ENCODE measurements at regions not wholly inside any gene's neighbourhood (a gene's known extent, or its start where the extent isn't known, plus 50 kb on each side); places are given as distances from the start of the nearest gene placed in this dataset.

DNA sequence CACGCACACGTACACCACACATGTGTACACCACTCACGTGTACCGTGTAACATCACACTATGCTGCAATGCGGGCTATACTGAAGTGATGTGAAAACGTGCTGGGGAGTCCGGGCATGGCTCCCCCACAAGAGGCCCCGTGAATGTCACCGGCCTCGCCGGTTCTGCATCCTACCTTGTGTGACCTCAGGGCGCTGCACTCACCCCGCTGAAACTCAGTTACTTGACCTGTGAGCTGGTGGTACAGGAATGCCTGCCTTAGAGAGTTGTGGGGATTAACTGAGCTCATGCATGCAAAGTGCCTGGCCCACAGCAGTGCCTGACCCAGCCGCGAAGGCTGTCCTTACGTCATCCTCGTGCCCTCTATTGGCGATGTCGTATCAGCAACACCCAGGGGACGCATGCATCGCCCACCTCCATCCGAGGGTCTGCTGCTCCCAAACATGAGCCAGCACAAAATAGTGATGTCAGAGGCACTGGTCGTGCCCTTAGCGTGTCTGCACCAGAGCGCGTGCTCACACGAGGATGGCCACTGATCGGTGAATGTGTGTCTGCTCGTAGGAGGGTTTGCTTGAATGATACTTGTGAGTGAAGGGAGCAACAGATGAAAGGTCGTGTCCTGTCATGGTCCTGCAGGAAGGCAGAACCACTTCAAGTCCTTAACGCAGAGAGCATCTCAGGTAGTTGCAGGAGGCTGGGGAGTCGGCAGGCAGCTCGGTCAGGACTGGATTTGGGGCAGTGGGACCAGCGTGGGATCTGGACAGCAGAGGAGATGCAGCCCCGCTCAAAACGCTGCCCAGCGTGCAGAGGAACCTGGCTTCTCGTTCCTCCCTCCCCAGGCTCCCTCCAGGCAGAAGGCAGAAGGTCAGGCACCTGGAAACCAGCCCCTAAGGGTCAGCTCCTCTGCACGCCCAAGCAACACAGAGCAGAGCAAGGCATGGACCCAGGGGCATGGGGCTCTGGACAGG is 126.2 kb upstream of the SPACA7 start:
- intact Hi-C loops (cut with micrococcal nuclease): no loop called here
- no peak for DNase-seq

DNA sequence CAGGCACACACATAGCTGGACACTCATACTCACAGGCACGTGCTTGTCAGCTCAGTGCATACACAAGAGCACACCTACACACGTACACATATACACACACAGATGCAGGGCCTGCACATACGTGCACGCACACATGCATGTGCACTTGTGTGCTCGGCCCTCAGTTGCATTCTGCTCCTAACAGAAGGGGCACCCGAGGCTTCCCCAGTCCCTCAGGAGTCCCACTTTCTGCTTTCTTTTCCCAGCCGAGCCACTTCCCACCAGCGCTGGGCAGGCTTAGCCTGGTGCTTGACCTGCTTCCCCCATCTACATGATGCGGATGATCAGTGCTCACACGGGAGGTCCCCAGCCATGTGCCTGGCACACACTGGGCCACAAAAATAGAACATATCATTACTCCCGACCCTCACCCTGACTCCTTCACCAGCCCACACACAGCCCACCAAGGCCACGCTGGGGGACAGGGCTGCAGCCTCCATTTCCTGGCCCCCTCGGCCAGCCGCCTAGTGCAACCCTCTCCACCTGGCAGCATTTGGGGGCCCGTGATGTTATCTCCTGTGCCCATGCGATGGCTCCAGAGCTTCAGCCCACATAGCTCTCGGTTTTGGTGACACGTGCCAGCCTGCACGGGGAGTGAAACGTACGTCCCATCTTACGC is 125.2 kb upstream of the SPACA7 start:
- intact Hi-C loops (cut with micrococcal nuclease): no loop called here
- H3K27me3 Mint-ChIP-seq: peaks cover 5 to 6% of the 10 kb centered on the region in 2 donors
- Histone ChIP-seq H3K36me3 (ENCODE audit: insufficient read depth, low read length) (no peaks in the 10 kb centered on the region), H3K4me1 (ENCODE audit: insufficient read depth, low read length) (no peaks in the 10 kb centered on the region), H3K4me3 (ENCODE audit: low read length in 2 of 2) (no peak overlapping the region), H3K27ac (ENCODE audit: low read depth, low read length) (no peak overlapping the region), H3K27me3 (ENCODE audit: insufficient read depth, low read length) (no peaks in the 10 kb centered on the region), H3K9me3 (ENCODE audit: control insufficient read depth in 1 of 2, low read length in 2 of 2) (no peaks in the 10 kb centered on the region)
- no peaks in the 10 kb centered on the region for H3K36me3 Mint-ChIP-seq
- POLR2A ChIA-PET (ENCODE audit: partially characterized antibody): no interaction called here
- no peak overlapping the region for H3K27ac Mint-ChIP-seq
- H3K9me3 Mint-ChIP-seq: peaks cover 0 to 2% (median 0%) of the 10 kb centered on the region in 8 donors
- no peak overlapping the region for H3K4me3 Mint-ChIP-seq
- DNase-seq: no peak
- H3K4me1 Mint-ChIP-seq: no peaks in the 10 kb centered on the region
- CTCF ChIA-PET (ENCODE audit: partially characterized antibody): no interaction called here

More for the DNA sequence above, 126.2 kb upstream of the SPACA7 start:
- Mint-ChIP-seq H3K9me3 (peaks cover 0 to 2% (median 0%) of the 10 kb centered on the region in 8 donors), H3K4me3 (no peak overlapping the region), H3K36me3 (no peaks in the 10 kb centered on the region), H3K27ac (no peak overlapping the region), H3K4me1 (no peaks in the 10 kb centered on the region), H3K27me3 (peaks cover 3 to 6% of the 10 kb centered on the region in 2 donors)
- Histone ChIP-seq H3K9me3 (ENCODE audit: control insufficient read depth in 1 of 2, low read length in 2 of 2) (no peaks in the 10 kb centered on the region), H3K36me3 (ENCODE audit: insufficient read depth, low read length) (no peaks in the 10 kb centered on the region), H3K4me1 (ENCODE audit: insufficient read depth, low read length) (no peaks in the 10 kb centered on the region), H3K27ac (ENCODE audit: low read depth, low read length) (no peak overlapping the region), H3K27me3 (ENCODE audit: insufficient read depth, low read length) (no peaks in the 10 kb centered on the region), H3K4me3 (ENCODE audit: low read length in 2 of 2) (no peak overlapping the region)
- CTCF ChIA-PET (ENCODE audit: partially characterized antibody): no interaction called here
- POLR2A ChIA-PET (ENCODE audit: partially characterized antibody): no interaction called here

DNA sequence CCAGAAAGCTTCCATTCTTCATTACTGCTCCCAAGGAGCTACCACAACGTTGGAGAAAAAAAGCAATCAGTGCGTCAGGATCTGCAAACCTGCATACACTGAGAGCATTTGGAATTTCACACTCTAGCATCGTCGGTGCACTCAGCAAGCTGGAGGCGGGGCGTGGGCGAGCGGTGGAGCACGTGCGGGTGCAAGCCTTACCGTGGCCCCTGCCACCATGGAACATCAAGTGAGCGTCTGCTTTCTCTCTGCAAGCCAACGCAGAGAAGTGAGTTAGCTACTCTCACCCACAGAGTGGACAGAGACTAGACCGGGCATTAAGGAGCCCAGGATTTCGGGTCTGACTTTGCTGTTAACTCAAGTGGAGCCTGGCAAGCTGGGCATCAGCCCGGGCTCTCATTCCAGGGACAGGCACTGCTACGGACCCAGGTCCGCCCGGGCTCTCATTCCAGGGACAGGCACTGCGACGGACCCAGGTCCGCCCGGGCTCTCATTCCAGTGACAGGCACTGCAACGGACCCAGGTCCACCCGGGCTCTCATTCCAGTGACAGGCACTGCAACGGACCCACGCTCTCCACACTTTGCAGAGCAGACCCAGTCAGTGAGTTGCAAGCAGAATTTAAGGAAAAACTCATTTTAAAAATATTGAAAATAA is 124.1 kb upstream of the SPACA7 start:
- DNase-seq: no peak
- H3K4me1 ChIP-seq (ENCODE audit: insufficient read depth, low read length): no peaks in the 10 kb centered on the region
- Mint-ChIP-seq H3K27me3 (peaks cover 5 to 6% of the 10 kb centered on the region in 2 donors), H3K27ac (no peak overlapping the region), H3K4me3 (no peak overlapping the region), H3K36me3 (no peaks in the 10 kb centered on the region), H3K4me1 (no peaks in the 10 kb centered on the region), H3K9me3 (peaks cover 0 to 4% (median 0%) of the 10 kb centered on the region in 8 donors)
- no peaks in the 10 kb centered on the region for H3K36me3 ChIP-seq (ENCODE audit: insufficient read depth, low read length)
- H3K9me3 ChIP-seq (ENCODE audit: control insufficient read depth in 1 of 2, low read length in 2 of 2): no peaks in the 10 kb centered on the region
- no peak overlapping the region for H3K27ac ChIP-seq (ENCODE audit: low read depth, low read length)
- no peaks in the 10 kb centered on the region for H3K27me3 ChIP-seq (ENCODE audit: insufficient read depth, low read length)
- no peak overlapping the region for H3K4me3 ChIP-seq (ENCODE audit: low read length in 2 of 2)
- ChIA-PET CTCF (ENCODE audit: partially characterized antibody) (no interaction called here), POLR2A (ENCODE audit: partially characterized antibody) (no interaction called here)
- intact Hi-C loops (cut with micrococcal nuclease): no loop called here

DNA sequence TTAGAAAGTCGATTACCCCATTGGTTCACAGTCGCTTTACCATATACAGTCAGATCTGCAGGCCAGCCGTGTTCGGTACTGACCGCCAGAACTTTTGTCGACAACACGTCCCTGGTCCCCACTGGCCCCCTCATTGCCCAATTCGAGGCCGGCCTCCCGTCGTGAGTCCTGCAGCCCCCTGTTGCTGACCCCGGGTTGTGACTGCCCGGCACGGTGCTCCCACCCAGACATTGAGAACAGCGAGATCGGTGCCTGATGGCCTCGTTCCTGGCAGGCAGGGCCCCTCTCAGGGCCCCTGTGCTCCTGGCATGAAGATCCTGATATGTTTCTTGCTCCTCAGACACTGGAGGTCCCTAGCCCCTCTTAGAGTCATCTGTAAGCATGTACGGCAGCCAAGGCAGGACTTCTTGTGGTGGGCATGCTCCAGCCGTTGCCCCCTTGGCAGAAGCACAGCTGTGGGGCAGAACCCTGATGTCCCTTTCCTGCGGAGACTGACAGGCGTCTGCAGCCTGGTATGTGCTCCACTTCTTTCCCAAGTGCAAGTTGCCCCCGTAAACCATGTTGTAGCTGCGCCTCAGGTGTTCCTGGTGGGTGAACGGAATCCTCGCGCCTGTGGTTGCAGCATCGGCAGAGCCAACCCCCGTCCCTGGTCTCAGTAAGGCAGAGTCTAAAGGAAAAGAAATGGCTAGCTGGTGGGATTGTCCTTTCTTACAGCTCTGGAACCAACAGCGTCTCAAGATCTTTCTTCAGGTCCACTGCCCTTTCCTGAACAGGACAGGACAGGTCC is 123.2 kb upstream of the SPACA7 start:
- no peaks in the 10 kb centered on the region for H3K27me3 ChIP-seq (ENCODE audit: insufficient read depth, low read length)
- H3K36me3 ChIP-seq (ENCODE audit: insufficient read depth, low read length): no peaks in the 10 kb centered on the region
- H3K4me3 ChIP-seq (ENCODE audit: low read length in 2 of 2): no peak overlapping the region
- no peaks in the 10 kb centered on the region for H3K4me1 ChIP-seq (ENCODE audit: insufficient read depth, low read length)
- H3K4me3 Mint-ChIP-seq: no peak overlapping the region
- POLR2A ChIA-PET (ENCODE audit: partially characterized antibody): no interaction called here
- H3K36me3 Mint-ChIP-seq: no peaks in the 10 kb centered on the region
- H3K27ac Mint-ChIP-seq: no peak overlapping the region
- H3K4me1 Mint-ChIP-seq: no peaks in the 10 kb centered on the region
- CTCF ChIA-PET (ENCODE audit: partially characterized antibody): no interaction called here
- H3K9me3 ChIP-seq (ENCODE audit: control insufficient read depth in 1 of 2, low read length in 2 of 2): no peaks in the 10 kb centered on the region
- H3K27me3 Mint-ChIP-seq: peaks cover 5 to 6% of the 10 kb centered on the region in 2 donors
- H3K27ac ChIP-seq (ENCODE audit: low read depth, low read length): no peak overlapping the region
- intact Hi-C loops (cut with micrococcal nuclease): no loop called here
- H3K9me3 Mint-ChIP-seq: peaks cover 0 to 4% (median 0%) of the 10 kb centered on the region in 8 donors
- no peak for DNase-seq

DNA sequence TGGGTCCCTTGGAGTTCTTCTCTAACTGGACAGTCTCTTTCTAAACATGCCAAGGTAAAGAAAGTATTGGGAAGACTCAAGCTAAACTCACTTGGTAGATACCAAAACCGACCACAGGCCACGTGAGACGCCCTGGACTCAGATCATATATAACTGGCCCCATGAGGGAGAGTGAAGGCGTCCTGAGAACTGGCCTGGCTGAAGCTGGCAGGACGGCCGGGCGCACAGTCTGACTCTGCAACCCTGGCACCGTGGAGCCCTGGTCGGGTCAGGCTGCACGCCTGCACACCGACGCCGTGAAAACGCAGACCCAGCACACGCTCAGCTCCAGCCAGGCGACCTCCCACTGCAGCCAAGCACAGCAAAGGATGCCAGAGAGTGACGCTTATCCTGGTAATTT is 122.5 kb upstream of the SPACA7 start:
- Histone ChIP-seq H3K36me3 (ENCODE audit: insufficient read depth, low read length) (no peaks in the 10 kb centered on the region), H3K27ac (ENCODE audit: low read depth, low read length) (no peak overlapping the region), H3K4me1 (ENCODE audit: insufficient read depth, low read length) (no peaks in the 10 kb centered on the region), H3K9me3 (ENCODE audit: control insufficient read depth in 1 of 2, low read length in 2 of 2) (no peaks in the 10 kb centered on the region), H3K27me3 (ENCODE audit: insufficient read depth, low read length) (no peaks in the 10 kb centered on the region), H3K4me3 (ENCODE audit: low read length in 2 of 2) (no peak overlapping the region)
- intact Hi-C loops (cut with micrococcal nuclease): no loop called here
- Mint-ChIP-seq H3K4me1 (no peaks in the 10 kb centered on the region), H3K36me3 (no peaks in the 10 kb centered on the region), H3K27ac (no peak overlapping the region), H3K27me3 (peaks cover 5 to 6% of the 10 kb centered on the region in 2 donors), H3K4me3 (no peak overlapping the region), H3K9me3 (peaks cover 0 to 4% (median 0%) of the 10 kb centered on the region in 8 donors)
- ChIA-PET POLR2A (ENCODE audit: partially characterized antibody) (no interaction called here), CTCF (ENCODE audit: partially characterized antibody) (no interaction called here)
- no peak for DNase-seq

DNA sequence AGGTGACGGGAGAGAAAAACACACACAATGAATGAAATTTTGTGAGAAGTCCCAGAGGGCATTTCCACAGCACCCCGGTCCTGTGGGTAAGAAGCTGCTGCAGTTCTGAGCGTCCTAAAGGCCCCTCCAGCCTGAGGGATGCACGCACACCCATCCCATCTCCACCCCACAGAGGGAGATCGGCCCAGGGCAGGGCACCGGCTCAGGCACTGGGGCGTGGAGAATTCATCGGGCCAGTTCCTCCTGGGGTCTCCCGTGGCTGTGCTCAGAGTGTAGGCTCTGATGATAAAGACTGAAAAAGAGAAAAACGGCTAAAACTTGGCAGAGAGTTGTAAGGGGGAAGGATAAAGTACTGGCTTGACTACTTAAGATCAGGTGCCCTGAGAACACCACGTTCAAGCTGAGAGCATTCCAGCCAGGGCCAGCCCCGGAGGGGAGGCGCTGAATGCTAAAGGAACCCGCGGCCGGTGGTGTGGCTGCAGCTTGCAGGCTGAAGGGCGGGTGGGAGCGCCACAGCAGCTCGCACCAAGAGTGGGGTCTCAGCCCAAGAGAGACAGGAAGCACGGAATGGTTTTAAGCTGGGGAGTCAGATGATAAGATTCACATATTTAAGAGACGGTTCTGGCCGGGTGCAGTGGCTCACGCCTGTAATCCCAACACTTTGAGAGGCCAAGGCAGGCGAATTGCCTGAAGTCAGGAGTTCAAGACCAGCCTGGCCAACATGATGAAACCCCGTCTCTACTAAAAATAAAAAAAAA is 121.9 kb upstream of the SPACA7 start:
- Histone ChIP-seq H3K4me3 (ENCODE audit: low read length in 2 of 2) (no peak overlapping the region), H3K27me3 (ENCODE audit: insufficient read depth, low read length) (no peaks in the 10 kb centered on the region), H3K4me1 (ENCODE audit: insufficient read depth, low read length) (no peaks in the 10 kb centered on the region), H3K27ac (ENCODE audit: low read depth, low read length) (no peak overlapping the region), H3K9me3 (ENCODE audit: control insufficient read depth in 1 of 2, low read length in 2 of 2) (no peaks in the 10 kb centered on the region), H3K36me3 (ENCODE audit: insufficient read depth, low read length) (no peaks in the 10 kb centered on the region)
- H3K36me3 Mint-ChIP-seq: no peaks in the 10 kb centered on the region
- H3K4me3 Mint-ChIP-seq: no peak overlapping the region
- ChIA-PET CTCF (ENCODE audit: partially characterized antibody) (no interaction called here), POLR2A (ENCODE audit: partially characterized antibody) (no interaction called here)
- H3K27me3 Mint-ChIP-seq: peaks cover 5 to 9% of the 10 kb centered on the region in 2 donors
- H3K4me1 Mint-ChIP-seq: no peaks in the 10 kb centered on the region
- no peak for DNase-seq
- intact Hi-C loops (cut with micrococcal nuclease): no loop called here
- H3K9me3 Mint-ChIP-seq: peaks cover 0 to 4% (median 0%) of the 10 kb centered on the region in 8 donors
- no peak overlapping the region for H3K27ac Mint-ChIP-seq
